Fibroblast of lung (primary cell): ENCODE measurements at regions not wholly inside any gene's neighbourhood (a gene's known extent, or its start where the extent isn't known, plus 50 kb on each side); places are given as distances from the start of the nearest gene placed in this dataset.
"Not testable (repeated sequence)": the region's sequence is repeated elsewhere in the genome, so short reads cannot be mapped to it uniquely, and the experiment has no call there.

ENCODE experiments used
- EZH2 ChIP-seq: IDR thresholded peaks from 2 replicates; pipeline ENCODE4 v1.5.1; 2012; ENCODE audit warnings: low read length, control low read depth, mild to moderate bottlenecking; ENCODE audit errors: missing control alignments
- TF ChIP-seq, protein P1 (sequence below), 2 donors: IDR thresholded peaks in 1 of 2; conservative IDR thresholded peaks in 1 of 2; 1 replicate in 1 of 2; 2 replicates in 1 of 2; pipeline ENCODE4 v1.5.1; 2011 to 2012; ENCODE audit warnings: low read length in 2 of 2, control low read depth in 1 of 2, inconsistent platforms in 1 of 2, low read depth in 1 of 2, mild to moderate bottlenecking in 1 of 2

DNA sequence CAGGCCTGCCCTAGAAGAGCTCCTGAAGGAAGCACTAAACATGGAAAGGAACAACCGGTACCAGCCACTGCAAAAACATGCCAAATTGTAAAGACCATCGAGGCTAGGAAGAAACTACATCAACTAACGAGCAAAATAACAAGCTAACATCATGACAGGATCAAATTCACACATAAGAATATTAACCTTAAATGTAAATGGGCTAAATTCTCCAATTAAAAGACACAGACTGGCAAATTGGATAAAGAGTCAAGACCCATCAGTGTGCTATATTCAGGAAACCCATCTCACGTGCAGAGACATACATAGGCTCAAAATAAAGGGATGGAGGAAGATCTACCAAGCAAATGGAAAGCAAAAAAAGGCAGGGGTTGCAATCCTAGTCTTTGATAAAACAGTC is 54.8 kb upstream of the VPREB1 start:
- TF ChIP-seq, protein P1, sequence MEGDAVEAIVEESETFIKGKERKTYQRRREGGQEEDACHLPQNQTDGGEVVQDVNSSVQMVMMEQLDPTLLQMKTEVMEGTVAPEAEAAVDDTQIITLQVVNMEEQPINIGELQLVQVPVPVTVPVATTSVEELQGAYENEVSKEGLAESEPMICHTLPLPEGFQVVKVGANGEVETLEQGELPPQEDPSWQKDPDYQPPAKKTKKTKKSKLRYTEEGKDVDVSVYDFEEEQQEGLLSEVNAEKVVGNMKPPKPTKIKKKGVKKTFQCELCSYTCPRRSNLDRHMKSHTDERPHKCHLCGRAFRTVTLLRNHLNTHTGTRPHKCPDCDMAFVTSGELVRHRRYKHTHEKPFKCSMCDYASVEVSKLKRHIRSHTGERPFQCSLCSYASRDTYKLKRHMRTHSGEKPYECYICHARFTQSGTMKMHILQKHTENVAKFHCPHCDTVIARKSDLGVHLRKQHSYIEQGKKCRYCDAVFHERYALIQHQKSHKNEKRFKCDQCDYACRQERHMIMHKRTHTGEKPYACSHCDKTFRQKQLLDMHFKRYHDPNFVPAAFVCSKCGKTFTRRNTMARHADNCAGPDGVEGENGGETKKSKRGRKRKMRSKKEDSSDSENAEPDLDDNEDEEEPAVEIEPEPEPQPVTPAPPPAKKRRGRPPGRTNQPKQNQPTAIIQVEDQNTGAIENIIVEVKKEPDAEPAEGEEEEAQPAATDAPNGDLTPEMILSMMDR (conservative IDR thresholded peaks at IDR 0.05 in 1 of 2, IDR thresholded peaks at IDR 0.05 in 1 of 2; ENCODE audit: low read depth in 1 of 2, low read length in 2 of 2): not testable (repeated sequence)
- not testable (repeated sequence) for TF ChIP-seq EZH2
